Neuronal stem cell (in vitro differentiated cells): ENCODE measurements at regions not wholly inside any gene's neighbourhood (a gene's known extent, or its start where the extent isn't known, plus 50 kb on each side); places are given as distances from the start of the nearest gene placed in this dataset.
"Not testable (repeated sequence)": the region's sequence is repeated elsewhere in the genome, so short reads cannot be mapped to it uniquely, and the experiment has no call there.

ENCODE experiments used
- DNase-seq: peaks from one replicate; pipeline ENCODE4 v3.0.0-alpha.2; 2013; ENCODE audit warnings: low spot score
- H2AFZ ChIP-seq: one replicate; pipeline ENCODE4 v1.6.1; 2013; ENCODE audit warnings: mild to moderate bottlenecking, low read length, inconsistent platforms
- H2AK5ac ChIP-seq: 2 replicates; pipeline ENCODE4 v1.6.1; 2013; ENCODE audit warnings: low read depth, mild to moderate bottlenecking, inconsistent platforms, low read length, moderate library complexity, mixed read lengths
- H2BK120ac ChIP-seq: 2 replicates; pipeline ENCODE4 v1.6.1; 2013; ENCODE audit warnings: low read depth, mild to moderate bottlenecking, inconsistent platforms, low read length, moderate library complexity, mixed read lengths
- H2BK12ac ChIP-seq: one replicate; pipeline ENCODE4 v1.6.1; 2013; ENCODE audit warnings: low read length, inconsistent platforms
- H2BK15ac ChIP-seq: 2 replicates; pipeline ENCODE4 v1.6.1; 2013; ENCODE audit warnings: mild to moderate bottlenecking, low read length, inconsistent platforms, mixed read lengths
- H2BK5ac ChIP-seq: one replicate; pipeline ENCODE4 v1.6.1; 2013; ENCODE audit warnings: inconsistent platforms, mild to moderate bottlenecking, low read length, moderate library complexity
- H3K14ac ChIP-seq: one replicate; pipeline ENCODE4 v1.6.1; 2013; ENCODE audit warnings: low read length, inconsistent platforms
- H3K18ac ChIP-seq: 2 replicates; pipeline ENCODE4 v1.6.1; 2013; ENCODE audit warnings: low read length, inconsistent platforms
- H3K23ac ChIP-seq: 2 replicates; pipeline ENCODE4 v1.6.1; 2013; ENCODE audit warnings: low read depth, mild to moderate bottlenecking, mixed read lengths, low read length, inconsistent platforms; ENCODE audit not compliant: poor library complexity
- H3K27ac ChIP-seq: replicated peaks from 3 replicates; pipeline ENCODE4 v1.5.1; 2013; ENCODE audit warnings: low read length, inconsistent platforms
- H3K27me3 ChIP-seq, 3 experiments: 2 replicates each; pipeline ENCODE4 v1.6.1; 2013; ENCODE audit warnings: low read length in 3 of 3, mild to moderate bottlenecking in 2 of 3, inconsistent platforms in 1 of 3, low read depth in 1 of 3, mixed read lengths in 1 of 3, moderate library complexity in 1 of 3; ENCODE audit not compliant: control insufficient read depth in 3 of 3, insufficient read depth in 3 of 3
- H3K36me3 ChIP-seq, 2 donors: replicated peaks in 1 of 2; 2 replicates each; pipeline ENCODE4 v1.6.1; 2013; ENCODE audit warnings: low read length in 2 of 2; ENCODE audit not compliant: control insufficient read depth in 2 of 2, insufficient read depth in 2 of 2
- H3K4ac ChIP-seq: 2 replicates; pipeline ENCODE4 v1.6.1; 2013; ENCODE audit warnings: inconsistent platforms, mild to moderate bottlenecking, low read length, moderate library complexity
- H3K4me1 ChIP-seq, 2 donors: 1 replicate in 1 of 2; 2 replicates in 1 of 2; pipeline ENCODE4 v1.6.1; 2013; ENCODE audit warnings: low read length in 2 of 2, low read depth in 1 of 2; ENCODE audit not compliant: control insufficient read depth in 2 of 2, insufficient read depth in 1 of 2
- H3K4me2 ChIP-seq: one replicate; pipeline ENCODE4 v1.6.1; 2013; ENCODE audit warnings: mild to moderate bottlenecking, low read length, inconsistent platforms; ENCODE audit not compliant: insufficient read depth, poor library complexity, severe bottlenecking
- H3K4me3 ChIP-seq, 2 donors: 2 replicates each; pipeline ENCODE4 v1.5.1; 2013; ENCODE audit warnings: low read length in 2 of 2, mild to moderate bottlenecking in 2 of 2, inconsistent platforms in 1 of 2, moderate library complexity in 1 of 2
- H3K79me1 ChIP-seq: one replicate; pipeline ENCODE4 v1.6.1; 2013; ENCODE audit warnings: low read depth, mild to moderate bottlenecking, inconsistent platforms, low read length, moderate library complexity
- H3K9ac ChIP-seq: one replicate; pipeline ENCODE4 v1.6.1; 2013; ENCODE audit warnings: mild to moderate bottlenecking, low read depth, low read length, inconsistent platforms; ENCODE audit not compliant: poor library complexity
- H3K9me3 ChIP-seq, 2 donors: replicated peaks in 1 of 2; 2 replicates each; pipeline versions ENCODE3 to v1.6.1; 2013; ENCODE audit warnings: low read length in 2 of 2, mild to moderate bottlenecking in 2 of 2, inconsistent platforms in 1 of 2, low read depth in 1 of 2, mixed read lengths in 1 of 2, moderate library complexity in 1 of 2; ENCODE audit not compliant: control insufficient read depth in 2 of 2, insufficient read depth in 1 of 2
- H4K8ac ChIP-seq: one replicate; pipeline ENCODE4 v1.6.1; 2013; ENCODE audit warnings: low read depth, mild to moderate bottlenecking, inconsistent platforms, low read length, moderate library complexity
- H4K91ac ChIP-seq: one replicate; pipeline ENCODE4 v1.6.1; 2013; ENCODE audit warnings: low read length, low read depth, mild to moderate bottlenecking, inconsistent platforms; ENCODE audit not compliant: poor library complexity
- WGBS, 2 donors: extraction: QIAGEN DNeasy Blood & Tissue Kit; methylation state at CpG; one replicate each; pipeline ENCODE4 v1.1.7; 2013; ENCODE audit warnings: missing lambda C conversion rate in 2 of 2, mixed read lengths in 1 of 2; ENCODE audit not compliant: insufficient read length in 2 of 2, insufficient replicate concordance in 1 of 2; ENCODE audit errors: extremely low coverage in 2 of 2; 5-methylcytosine and 5-hydroxymethylcytosine counted together

- Histone ChIP-seq H3K36me3 (no peaks in the 10 kb centered on the region), H4K8ac (no peak overlapping the region), H4K91ac (no peak overlapping the region), H2AK5ac (no peak overlapping the region), H3K18ac (no peak overlapping the region), H3K4ac (no peak overlapping the region), H2AFZ (no peak overlapping the region), H3K4me1 (peaks cover 0 to 4% of the 10 kb centered on the region in 2 donors), H3K14ac (no peak overlapping the region), H2BK120ac (no peak overlapping the region), H3K9me3 (no peaks in the 10 kb centered on the region), H3K9ac (no peak overlapping the region), H2BK5ac (no peak overlapping the region), H3K4me2 (no peak overlapping the region), H2BK12ac (no peak overlapping the region), H3K4me3 (no peak overlapping the region), H3K79me1 (no peaks in the 10 kb centered on the region), H2BK15ac (no peak overlapping the region), H3K27me3 (peaks cover 0 to 16% (median 0%) of the 10 kb centered on the region in 3 experiments), H3K23ac (no peak overlapping the region), H3K27ac (no peak overlapping the region)
- no CpG with 5 or more reads among the region's 11 CpGs for WGBS, 2 donors
- DNase-seq: no peak
Observed at GRCh38 chr6:125587666-125588632, 161.5 kb upstream of the HEY2 start.

GRCh38 chr6:125591796-125592195 is 157.6 kb upstream of the HEY2 start:
- H2AFZ ChIP-seq, H3K9me3 ChIP-seq, DNase-seq, H2AK5ac ChIP-seq, H3K4ac ChIP-seq, H4K8ac ChIP-seq, H3K27ac ChIP-seq, H3K4me3 ChIP-seq, H3K23ac ChIP-seq, H2BK5ac ChIP-seq, H3K36me3 ChIP-seq, H3K14ac ChIP-seq, H3K4me1 ChIP-seq, H3K4me2 ChIP-seq, H2BK12ac ChIP-seq, H4K91ac ChIP-seq, H3K18ac ChIP-seq, H2BK120ac ChIP-seq, H3K79me1 ChIP-seq, H3K27me3 ChIP-seq, H2BK15ac ChIP-seq, H3K9ac ChIP-seq: not testable (repeated sequence)
- WGBS, 2 donors: no CpG with 5 or more reads among the region's 3 CpGs

- Histone ChIP-seq H3K4me1 (peaks cover 0 to 8% of the 10 kb centered on the region in 2 donors), H2AFZ (no peak overlapping the region), H2AK5ac (no peak overlapping the region)
Observed at GRCh38 chr6:125593746-125594145, 155.7 kb upstream of the HEY2 start.

GRCh38 chr6:125596020-125596419 is 153.4 kb upstream of the HEY2 start:
- H2BK120ac ChIP-seq: no peak overlapping the region
- no peak overlapping the region for H2BK12ac ChIP-seq
- H2BK5ac ChIP-seq: no peak overlapping the region
- WGBS, 2 donors: no CpG with 5 or more reads among the region's 3 CpGs
- peaks cover 0 to 5% (median 0%) of the 10 kb centered on the region in 3 experiments for H3K27me3 ChIP-seq
- no peak overlapping the region for H4K91ac ChIP-seq
- H3K9me3 ChIP-seq: no peaks in the 10 kb centered on the region
- H3K14ac ChIP-seq: no peak overlapping the region
- no peak overlapping the region for H3K18ac ChIP-seq
- no peak overlapping the region for H3K23ac ChIP-seq
- H3K4me1 ChIP-seq: peaks cover 0 to 8% of the 10 kb centered on the region in 2 donors
- H3K9ac ChIP-seq: no peak overlapping the region
- no peak overlapping the region for H3K4me3 ChIP-seq
- DNase-seq: no peak
- no peak overlapping the region for H4K8ac ChIP-seq
- no peak overlapping the region for H2AFZ ChIP-seq
- H3K27ac ChIP-seq: no peak overlapping the region
- no peaks in the 10 kb centered on the region for H3K79me1 ChIP-seq
- H3K4me2 ChIP-seq: no peak overlapping the region
- no peak overlapping the region for H3K4ac ChIP-seq
- no peak overlapping the region for H2BK15ac ChIP-seq
- no peaks in the 10 kb centered on the region for H3K36me3 ChIP-seq
- no peak overlapping the region for H2AK5ac ChIP-seq

More at GRCh38 chr6:125593746-125594145, 155.7 kb upstream of the HEY2 start:
- H3K14ac ChIP-seq: no peak overlapping the region
- H3K4me3 ChIP-seq: no peak overlapping the region
- H3K27me3 ChIP-seq: peaks cover 0 to 5% (median 0%) of the 10 kb centered on the region in 3 experiments
- H2BK12ac ChIP-seq: no peak overlapping the region
- H3K36me3 ChIP-seq: no peaks in the 10 kb centered on the region
- no peak overlapping the region for H3K27ac ChIP-seq
- no peak overlapping the region for H2BK15ac ChIP-seq
- no peaks in the 10 kb centered on the region for H3K9me3 ChIP-seq
- no peak overlapping the region for H3K4me2 ChIP-seq
- H2BK120ac ChIP-seq: no peak overlapping the region
- no peaks in the 10 kb centered on the region for H3K79me1 ChIP-seq
- H4K91ac ChIP-seq: no peak overlapping the region
- H3K23ac ChIP-seq: no peak overlapping the region
- H2BK5ac ChIP-seq: no peak overlapping the region
- no peak overlapping the region for H3K9ac ChIP-seq
- H4K8ac ChIP-seq: no peak overlapping the region
- H3K18ac ChIP-seq: no peak overlapping the region
- no peak overlapping the region for H3K4ac ChIP-seq
- no peak for DNase-seq
